HG02623 (cell line): ENCODE measurements at regions not wholly inside any gene's neighbourhood (a gene's known extent, or its start where the extent isn't known, plus 50 kb on each side); places are given as distances from the start of the nearest gene placed in this dataset.
A peak's percentile ranks its signal among the peaks of the same experiment; 100 is the strongest.

Experiments
- ATAC-seq: cut with Tn5 transposase; IDR thresholded peaks from one replicate; pipeline ENCODE4 v1.9.1; 2021; ENCODE audit warnings: moderate library complexity; ENCODE audit not compliant: unreplicated experiment

DNA sequence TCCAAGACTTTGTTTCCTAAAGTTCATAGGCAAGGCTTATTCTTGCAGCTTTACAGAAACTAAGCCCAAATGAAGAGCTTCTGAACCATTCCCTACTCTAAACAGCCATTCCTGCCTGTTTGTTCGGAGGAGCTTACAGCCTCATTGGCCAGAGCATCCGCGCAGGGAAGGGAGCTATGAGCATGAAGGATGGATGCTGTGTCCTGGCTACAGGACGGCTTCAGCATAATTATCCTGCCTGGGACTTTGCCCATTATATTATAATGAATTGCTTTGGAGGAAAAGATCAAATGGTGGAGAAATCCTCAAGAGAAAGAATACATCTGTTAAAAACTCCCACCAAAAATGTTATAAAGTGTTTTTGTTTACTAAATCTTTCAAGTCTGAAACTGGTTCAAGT lies 378.2 kb upstream of the BTBD3 start:
- no peak for ATAC-seq

DNA sequence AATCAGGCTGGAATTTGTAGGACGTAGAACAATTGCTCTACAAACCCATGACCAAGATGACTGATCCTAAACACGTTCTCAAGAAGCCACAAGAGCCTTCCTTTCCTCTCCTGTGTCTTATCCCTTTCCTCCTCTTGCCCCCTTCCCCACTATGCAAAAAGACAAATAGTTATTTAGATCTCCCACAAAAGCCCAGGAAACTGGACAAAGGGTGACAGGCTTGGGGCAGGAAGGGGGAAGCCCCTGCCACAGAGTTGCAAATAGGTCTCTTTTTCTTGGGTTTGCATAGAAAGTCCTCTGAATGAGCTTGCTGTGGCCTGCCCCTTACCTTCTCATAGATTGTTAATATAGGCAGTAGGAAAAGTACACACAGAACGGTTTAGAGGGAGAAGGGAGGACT lies 377.1 kb upstream of the BTBD3 start:
- no peak for ATAC-seq

DNA sequence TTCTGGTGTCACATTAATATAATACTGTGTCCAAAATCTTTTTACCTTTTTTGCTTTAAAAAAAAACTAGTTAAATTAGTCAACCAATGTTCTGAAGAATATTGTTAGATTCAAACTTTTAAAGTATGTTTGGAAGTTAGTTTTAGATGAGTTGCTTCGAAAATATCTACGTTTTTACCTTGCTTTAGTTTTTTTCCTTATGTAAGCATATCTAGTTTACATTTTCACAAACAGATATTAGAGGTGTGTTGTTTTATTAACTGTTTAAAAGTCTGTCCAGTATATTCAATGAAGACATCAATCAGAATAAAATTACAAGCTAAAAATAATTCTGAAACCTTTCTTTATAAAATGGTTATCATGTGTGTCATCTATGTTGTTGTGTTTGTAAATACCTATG lies 375.0 kb upstream of the BTBD3 start:
- no peak for ATAC-seq

DNA sequence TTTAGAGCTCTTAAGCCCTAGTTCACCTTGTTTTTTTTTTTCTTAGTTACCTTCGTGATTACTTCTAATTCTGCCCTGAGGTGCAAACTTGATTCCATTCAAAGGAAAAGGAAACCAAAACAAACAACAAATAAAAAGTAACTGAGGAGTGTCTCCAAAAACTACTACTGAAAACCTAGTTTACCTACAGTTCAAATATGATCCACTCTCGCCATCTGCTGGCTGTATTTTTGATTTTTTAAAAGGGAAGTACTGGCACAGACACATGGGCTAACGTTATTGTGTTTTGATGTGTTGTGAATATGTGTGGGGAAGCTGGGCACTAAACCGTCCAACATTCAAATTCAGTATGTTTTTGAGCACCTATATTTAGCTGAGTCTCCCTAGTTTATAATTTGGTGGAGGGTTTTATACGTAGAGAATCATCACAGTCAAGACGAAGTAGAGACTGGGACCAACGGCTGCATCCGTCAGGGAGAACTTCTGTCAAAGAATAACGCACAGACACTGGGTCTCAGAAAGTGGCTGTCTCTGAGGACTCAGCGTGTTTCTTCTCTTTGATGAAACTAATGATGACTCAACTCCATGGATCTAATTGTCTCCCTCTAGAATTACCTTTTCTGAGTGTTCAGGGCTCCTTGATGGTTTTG lies 373.5 kb upstream of the BTBD3 start:
- ATAC-seq = peak; percentile 60

DNA sequence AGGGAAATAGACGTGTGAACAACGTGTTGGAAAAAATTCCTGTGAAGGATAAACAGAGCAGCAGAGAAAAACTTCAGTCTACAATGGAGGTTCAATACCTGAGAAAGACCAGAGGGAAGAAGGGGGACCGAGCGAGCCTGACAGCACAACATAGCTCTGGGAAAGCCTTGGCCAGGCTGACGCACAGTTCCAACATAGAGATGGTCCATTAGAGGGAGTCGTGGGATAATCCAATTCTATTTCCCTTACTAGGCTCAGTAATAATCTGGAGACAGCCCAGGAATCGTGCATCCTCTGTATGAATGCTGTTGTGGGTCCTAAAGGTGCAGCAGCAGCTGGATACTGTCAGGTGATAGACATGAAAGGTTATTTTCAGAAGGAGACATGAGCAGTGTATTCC lies 370.8 kb upstream of the BTBD3 start:
- no peak for ATAC-seq

DNA sequence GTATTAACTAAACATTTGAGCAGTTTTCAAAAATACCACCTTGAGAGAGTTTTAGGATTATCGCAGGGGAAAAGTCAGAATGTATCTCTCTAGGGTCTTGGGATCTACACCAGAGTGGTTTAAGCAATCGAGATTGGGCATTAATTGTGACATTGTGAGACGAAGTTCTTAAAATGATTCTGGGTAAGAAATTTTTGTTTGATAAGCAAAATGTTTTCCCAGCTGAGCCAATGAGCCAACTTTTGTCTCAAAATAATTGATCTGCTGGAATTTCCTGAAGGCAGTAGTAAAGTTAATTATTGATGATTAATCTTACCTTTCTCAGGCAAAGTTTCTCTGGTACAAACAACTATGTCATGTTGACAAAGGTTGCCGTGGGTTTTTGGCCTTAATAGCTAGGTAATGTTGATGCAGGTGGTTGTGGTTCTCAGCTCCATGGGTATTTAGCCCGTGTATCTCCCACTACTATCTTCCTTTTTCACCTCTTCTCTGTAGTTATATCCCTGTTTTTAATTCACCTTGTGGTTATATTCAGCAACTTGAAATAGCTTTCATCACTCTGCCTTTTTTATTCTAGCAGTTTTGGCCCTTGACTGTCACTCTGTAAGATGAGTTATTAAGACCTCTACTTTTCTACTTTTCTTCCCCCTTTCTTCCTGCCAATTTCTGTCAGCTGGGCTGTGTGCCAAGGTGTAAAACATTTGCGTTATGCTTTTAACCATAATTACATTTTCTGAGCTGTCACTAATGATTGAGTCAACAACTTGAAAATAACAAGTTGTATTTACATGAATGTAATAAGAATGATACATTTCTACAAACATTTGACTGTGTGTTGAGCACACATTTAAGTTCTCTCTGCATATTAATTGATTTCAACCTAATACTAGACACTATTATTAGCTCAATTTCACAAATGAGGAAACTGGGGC lies 368.3 kb upstream of the BTBD3 start:
- ATAC-seq = no peak

DNA sequence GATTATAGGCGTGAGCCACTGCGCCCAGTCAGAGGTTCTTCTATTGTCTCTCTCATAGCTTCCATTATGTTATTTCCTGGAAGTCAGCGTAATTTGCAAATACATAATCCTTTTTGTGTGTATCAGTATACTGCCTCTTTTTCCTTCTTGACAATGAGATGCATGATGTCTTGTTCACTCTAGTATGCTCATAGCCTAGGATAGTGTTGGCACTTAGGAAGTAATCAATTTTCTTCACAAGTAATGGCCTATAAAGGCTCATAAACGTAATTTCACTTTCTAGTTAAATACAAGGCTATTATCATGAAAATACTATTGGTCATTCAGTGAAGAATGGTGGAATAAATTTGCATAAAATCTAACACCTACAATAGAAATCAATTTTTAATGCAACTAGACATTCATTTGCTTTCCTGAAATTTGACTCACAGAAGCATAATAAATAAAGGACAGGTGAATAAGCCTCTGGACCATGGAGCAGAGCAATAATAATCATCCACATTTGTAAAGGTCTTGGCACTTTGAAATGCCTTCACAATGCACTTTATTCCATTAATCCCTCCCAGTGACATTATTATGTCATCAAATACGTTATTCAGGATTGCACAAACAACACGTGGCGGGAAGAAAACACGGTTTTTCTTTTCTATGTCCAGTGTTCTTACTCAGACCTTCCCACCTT lies 366.9 kb upstream of the BTBD3 start:
- ATAC-seq = no peak

DNA sequence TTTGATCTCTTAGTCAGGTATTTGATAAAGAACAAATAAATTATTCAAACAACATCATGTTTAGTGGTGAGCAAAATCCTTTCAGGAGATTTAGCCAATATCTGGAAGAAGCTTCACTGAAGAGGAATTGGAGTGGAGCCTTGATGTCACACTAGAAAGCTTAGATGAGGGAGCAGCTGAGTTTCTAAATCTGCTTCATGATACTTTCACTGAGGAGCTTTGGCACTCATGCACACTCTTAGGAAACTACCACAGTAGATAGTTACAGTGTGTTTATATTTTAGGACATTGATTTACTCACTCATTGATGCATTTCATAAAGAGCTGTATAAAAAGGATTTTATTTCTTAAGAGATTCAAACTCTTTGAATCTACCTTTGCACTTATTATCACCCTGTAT lies 366.2 kb upstream of the BTBD3 start:
- ATAC-seq = no peak

DNA sequence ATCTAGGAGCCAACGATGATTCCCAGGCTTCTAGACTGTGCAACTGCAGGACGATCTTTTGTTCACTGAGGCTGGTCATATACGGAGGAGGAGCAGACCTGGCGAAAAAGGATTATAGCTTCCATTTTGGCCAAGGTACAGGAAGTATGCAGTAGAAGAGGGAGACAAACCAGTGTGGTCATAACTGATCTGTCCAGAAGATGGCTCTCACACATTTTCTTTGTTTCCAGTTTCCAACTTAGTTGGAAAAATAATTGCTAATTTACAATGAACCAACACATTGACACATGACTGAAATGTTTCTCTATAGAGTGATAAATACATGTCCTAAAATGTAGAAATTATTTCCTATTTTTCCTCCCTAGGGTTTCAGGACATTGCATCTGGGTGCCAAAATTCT lies 364.1 kb upstream of the BTBD3 start:
- ATAC-seq = no peak

DNA sequence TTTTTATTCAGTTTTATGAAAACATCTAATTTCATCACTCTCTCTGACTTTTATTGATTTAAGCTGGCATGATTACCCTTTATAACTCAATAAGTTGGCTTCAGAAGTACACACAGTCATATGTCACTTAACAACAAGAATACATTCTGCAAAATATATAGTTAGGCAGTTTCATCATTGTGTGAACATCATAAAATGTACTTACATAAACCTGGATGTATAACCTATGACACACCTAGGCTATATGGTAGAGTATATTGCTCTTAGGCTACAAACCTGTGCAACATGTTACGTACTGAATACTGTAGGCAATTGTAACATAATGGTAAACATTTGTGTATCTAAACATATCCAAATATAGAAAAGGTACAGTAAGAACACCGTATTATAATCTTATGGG lies 362.2 kb upstream of the BTBD3 start:
- no peak for ATAC-seq

DNA sequence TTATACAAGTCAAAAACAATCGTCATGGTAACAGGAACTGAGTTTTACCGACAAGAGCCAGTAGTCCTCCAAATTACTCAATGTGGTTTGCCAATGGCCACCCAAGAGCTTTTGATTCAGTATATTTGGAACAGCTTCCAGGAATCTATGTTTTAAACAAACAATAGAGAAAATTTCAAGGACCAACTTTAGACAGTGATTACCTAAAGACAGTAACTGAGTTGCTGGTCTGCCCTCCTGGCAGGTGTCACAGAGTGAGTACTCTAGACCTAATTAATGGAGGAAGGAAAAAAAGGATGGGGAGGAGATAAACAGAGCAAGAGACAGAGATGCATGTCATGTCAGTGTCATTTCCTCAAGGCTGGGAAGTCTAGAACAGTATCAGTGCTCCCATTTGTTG lies 361.3 kb upstream of the BTBD3 start:
- ATAC-seq = no peak

DNA sequence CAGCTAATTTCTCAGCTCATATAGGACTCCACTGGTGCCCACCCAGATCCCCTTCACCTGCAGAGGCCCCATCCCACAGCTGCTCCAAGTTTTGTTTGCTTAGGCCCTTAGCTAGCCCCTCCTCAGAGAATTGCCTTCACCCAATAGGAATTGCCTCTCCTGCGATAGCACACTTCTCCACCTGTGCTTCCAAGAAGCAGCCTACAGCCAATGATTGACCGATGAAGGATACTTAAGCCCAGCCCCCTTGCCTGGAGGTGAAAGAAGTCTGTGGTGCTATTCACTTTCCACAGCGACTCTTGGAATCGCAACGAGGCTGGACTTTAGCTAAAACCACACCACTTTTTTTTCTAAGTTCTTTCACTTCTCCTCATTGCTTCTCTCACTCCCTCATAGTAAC lies 353.2 kb upstream of the BTBD3 start:
- ATAC-seq = no peak

DNA sequence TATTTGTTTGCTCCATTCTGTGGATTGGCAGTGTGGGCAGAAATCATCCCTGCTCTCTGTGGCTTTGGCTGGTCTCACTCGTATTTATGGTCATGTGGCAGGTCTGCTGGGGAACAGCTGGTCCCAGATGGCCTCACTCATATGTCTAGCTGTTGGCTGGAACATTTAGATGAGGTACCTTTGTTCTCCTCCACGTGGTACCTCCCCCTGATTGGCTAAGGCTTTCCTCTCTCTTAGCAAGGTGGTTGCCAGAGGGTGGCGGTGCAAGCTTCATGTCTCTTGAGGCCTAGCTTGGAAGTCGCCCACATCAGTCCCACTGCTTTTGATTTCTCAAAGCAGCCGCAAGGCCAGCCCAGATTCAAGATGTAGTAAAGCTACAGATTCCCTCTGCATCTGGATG lies 348.5 kb upstream of the BTBD3 start:
- no peak for ATAC-seq

DNA sequence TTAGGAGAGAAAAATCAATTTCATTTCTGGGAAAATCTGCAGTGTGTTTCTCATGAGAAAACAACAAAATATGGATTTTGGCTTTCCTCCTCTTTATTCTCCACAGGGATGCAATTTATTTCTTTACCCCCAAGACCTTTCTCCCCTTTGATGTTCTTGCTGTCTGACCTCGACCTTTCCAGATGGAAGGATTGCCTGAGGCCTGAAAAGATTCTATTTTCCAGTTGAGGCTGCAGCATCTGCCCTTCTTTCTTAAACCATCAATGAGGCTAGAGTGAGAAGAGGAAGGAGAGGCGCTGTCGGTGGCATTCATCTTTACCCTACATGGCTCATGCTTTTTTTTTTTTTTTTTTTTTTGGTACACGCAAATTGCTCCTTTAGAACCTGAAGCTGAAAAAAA lies 344.2 kb upstream of the BTBD3 start:
- no peak for ATAC-seq

DNA sequence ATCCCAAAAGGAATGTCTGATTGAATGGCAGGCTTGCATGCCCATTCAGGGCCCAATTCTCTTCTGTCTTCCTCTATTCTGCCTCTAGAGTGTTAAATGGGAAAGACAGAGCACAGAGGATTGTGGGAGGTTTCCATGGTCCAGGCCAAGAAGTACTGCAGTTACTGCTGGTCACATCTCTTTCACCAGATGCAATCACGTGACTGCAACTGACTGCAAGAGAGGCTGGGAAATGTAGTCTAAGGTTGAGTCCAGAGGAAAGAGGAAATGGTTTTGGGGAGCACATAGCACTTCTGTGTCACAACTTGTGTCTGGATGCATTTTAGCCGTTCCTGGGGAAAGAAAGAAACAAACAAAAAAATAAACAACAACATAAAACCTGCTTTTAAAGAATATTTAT lies 336.4 kb upstream of the BTBD3 start:
- no peak for ATAC-seq

DNA sequence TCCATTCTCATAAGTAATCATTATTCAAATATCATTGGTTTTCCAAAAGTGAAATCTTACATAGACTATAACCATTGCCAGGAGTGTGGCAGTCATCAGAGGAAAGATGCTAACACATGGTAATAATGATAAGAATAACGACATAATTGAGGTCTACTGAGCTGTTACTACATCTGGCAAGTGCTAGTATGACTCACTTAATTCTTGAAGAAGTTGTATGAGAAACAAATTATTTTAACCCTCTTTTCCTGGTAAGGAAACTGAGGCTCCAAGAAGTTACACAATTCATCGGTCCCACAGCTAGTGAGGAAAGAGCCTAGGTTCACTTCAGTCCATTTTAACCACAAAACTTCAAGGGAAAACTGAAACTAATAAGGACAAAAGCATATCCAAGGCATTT lies 335.6 kb upstream of the BTBD3 start:
- no peak for ATAC-seq

DNA sequence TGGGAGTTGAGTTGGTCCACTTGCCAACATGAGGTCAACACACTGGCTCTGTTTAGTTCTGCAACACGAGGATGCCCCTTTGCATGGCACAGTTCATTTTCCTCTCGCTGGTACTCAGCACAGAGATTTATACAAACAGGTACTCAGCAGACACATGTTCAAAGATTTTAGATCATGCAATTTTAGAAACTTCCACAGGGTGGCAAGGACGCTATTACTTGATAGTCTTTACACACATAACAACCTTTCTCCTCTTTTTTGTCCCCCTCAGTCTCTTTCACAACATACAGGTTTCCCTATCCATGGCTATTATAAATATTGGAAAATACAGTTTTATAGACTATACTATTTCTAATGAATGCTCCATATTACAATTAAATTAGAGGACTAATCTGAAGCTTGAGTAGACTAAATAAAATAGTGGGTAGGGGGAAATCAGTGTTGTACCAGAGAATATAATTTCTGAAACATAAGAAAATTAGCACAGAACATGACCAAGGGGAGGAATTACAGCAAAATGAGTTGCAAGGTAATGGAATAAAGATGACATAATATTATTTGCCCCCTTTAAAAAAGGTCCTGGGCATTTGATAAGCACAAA lies 331.8 kb upstream of the BTBD3 start:
- ATAC-seq = no peak

DNA sequence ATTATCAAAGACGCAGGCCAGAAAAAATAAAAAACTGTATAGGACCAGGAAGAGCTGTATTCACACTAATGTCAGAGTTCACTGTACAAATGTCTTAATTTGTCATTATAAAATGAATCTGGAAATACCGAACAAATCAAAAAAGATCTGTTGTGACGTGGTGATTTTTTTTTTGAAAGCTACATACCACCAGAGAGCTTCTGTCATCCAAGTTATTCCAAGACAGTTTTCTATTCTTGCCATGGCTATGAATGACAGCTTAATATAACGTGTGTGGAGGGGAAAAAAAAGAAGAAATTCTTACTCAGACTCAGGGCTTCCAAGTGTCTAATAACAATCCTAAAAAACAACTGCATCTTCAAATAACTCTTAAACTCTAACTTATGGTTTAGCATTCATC lies 328.8 kb upstream of the BTBD3 start:
- no peak for ATAC-seq

DNA sequence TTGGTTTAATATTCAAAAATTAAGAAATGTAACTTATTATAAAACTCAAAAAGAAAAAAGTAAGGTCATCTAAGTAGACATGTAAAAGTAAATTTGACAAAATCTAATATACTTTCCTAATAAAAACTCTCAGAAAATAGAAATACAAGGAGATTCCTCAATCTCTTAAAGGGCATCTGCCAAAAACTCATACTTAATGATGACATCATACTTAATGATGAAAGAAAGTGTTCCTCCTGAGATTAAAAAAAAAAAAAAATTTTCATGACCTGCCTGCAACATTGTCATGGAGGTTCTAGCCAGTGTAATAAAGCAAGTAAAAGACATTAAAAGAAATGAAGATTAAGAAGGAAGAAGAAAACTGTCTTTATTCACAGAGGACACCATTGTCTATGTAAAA lies 325.7 kb upstream of the BTBD3 start:
- no peak for ATAC-seq

DNA sequence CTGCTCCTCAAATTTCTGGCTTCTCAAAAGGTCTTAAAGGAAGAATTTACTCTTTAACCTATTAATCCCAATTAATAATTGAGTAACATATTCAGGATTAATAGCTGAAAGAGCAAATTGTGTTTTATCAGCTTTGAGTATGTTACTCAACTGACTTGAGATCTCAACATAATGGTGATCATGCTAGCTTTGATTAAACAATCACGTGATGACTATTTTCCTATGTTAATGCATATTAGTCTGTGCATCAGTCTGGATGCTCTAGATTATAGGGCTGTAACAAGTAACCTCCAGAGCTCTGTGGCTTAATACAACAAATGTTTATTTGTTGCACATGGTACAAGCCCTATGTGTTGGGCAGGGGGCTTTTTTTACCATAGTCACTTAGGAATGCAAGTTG lies 313.4 kb upstream of the BTBD3 start:
- no peak for ATAC-seq

DNA sequence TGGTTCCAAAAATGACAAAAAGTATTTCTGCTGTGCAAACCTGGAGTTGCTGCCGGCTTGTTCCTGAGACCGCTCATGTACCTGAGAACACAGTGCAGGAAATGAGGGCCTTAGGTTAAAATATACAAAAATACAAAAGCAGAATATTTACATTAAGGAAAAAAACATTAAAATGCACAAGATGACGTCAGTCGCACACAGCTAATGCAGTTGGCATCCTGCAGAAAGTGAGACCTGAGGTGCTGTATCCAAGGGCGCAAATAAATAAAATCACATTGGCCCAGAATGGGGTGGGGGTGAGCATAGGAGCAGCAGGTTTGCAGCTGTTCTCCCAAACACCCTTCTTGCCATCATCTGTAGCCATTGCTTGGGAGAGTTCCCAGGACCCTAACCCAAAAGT lies 310.6 kb upstream of the BTBD3 start:
- no peak for ATAC-seq

DNA sequence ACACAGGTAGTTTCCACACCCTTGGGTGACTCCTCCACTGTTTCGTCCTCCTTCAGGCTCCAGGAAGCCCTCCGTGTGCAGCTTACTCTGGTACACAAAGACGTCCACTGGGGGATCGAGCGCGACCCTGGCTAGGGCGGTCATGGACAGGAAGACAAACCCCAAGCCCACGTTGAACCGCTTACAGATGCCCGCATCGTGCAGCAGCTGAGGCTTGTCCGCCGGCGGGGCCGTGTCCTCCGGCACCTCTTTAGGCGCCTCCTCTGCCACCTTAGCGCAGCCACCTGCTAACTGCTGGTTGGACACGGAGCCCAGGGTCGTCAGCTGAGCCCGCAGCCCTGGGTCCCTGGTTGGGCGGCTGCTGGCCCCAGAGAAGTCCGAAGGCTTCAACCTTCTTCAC lies 309.0 kb upstream of the BTBD3 start:
- ATAC-seq = no peak
